Hematopoietic multipotent progenitor cell treated with erythropoietin and hydrocortisone succinate and interleukin-3 and kit ligand, for 4 days (in vitro differentiated cells): ENCODE measurements at regions not wholly inside any gene's neighbourhood (a gene's known extent, or its start where the extent isn't known, plus 50 kb on each side); places are given as distances from the start of the nearest gene placed in this dataset.
"Not testable (repeated sequence)": the region's sequence is repeated elsewhere in the genome, so short reads cannot be mapped to it uniquely, and the experiment has no call there.

Experiments used
- DNase-seq: peaks from one replicate; pipeline ENCODE4 v3.0.0-alpha.2; 2015

DNA sequence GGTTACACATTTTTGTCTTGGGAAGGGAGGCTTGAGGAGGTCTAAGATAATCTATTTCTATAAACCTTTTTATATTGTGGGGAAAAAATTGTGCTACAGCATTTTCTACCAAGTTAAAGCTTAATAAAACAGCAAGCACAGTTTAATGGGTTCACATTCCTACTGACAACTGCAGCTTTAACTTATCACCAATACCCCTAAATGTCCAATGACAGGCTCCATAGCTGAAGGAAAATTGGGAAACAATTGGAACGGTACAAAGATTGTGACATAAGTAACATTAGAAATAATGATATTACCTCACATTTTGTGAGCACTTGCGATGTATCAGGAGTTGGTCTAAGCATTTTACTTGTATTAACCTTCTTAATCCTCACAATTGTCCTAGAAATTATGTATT is 79.5 kb upstream of the HAPLN1 start:
- DNase-seq, result no peak

DNA sequence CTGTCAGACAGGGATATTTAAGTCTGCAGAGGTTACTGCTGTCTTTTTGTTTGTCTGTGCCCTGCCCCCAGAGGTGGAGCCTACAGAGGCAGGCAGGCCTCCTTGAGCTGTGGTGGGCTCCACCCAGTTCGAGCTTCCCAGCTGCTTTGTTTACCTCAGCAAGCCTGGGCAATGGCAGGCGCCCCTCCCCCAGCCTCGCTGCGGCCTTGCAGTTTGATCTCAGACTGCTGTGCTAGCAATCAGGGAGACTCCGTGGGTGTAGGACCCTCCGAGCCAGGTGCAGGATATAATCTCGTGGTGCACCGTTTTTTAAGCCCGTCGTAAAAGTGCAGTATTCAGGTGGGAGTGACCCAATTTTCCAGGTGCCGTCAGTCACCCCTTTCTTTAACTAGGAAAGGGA is 78.4 kb upstream of the HAPLN1 start:
- not testable (repeated sequence) for DNase-seq

DNA sequence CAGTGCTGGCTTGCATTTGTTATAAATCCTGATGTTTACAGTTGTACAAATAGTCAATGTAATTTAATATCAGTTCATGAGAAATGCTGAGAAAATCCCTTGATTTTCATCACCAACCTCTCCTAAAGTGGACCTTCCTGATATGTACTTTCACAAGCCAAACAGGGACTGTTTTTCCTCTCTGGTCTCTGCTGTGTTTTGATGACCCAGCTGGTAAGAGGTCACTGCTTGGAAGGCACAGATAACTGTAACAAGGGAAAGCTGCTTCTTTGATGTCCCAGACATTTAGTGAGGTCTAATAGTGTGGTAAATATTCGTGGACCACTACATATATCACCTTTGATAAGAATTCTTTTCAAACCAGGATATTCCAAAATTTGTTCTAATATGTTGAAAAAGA is 68.7 kb upstream of the HAPLN1 start:
- DNase-seq, result no peak

DNA sequence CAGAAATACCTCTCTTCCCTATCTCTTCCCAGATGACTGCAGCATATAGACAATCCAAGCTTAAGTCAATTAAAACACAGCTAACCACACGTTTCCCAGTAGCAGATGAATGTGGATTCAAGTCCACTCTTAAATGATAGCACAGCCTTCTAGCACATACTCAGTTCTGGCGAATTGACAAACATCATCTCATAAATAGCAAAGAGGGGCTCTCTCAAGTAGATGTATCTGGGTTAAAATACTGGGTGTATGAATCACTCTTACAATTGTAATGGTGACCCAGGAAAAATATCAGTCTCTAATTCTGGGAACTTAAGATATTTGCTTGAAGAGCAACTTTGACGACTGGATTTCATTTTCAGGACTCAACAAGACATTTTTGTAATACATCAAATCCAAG is 67.0 kb upstream of the HAPLN1 start:
- no peak for DNase-seq

DNA sequence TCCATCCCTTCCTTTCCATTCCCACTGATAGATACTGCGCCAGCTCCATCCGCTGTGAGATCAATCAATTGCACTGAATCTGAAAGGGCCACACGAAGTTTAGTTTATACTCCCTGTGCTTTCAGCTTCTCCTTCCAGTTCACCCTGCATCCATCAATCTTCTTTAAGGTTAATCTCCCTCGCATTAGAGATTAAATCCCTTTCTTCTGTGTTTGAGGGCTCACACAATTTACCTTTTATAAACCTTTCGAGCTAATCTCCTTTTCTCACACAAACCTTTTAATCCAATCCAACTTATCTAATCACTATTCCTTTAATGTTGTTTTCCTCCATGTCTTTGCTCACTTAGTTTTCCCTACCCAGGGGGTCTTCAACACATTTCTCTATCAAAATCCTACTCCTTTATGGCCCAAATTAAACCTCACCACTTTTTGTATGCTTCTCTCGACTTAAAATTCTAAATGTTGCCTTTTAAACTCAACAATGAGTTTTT is 64.6 kb upstream of the HAPLN1 start:
- no peak for DNase-seq

DNA sequence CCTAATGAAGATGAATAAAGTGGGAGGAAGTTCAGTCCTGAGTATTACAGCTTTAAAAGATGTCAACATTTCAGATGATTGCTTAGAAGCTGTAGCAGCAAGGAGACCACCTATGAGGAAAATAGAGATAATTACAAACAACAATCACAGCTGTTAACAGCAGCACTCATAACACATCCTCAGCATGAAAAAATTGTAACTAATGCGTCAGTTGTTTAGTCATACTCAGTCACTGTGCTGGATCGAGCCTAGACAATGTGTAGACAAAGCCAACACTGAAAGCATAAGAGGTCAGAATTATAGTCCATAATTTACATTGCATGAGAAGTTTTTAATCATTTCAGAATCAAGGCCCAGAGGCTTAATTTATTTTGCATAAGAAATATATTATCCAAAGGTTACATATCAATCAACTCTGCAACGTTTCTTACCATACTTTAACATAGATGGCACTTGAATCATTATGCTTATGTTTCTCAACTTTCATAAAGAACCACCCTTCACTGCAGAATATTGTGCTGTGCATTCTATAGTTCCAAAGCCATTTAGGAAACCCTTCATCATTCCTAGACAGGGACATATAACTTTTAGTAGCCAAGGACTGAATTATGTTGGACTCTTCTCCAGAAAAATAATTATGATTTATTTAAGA is 60.2 kb upstream of the HAPLN1 start:
- no peak for DNase-seq

DNA sequence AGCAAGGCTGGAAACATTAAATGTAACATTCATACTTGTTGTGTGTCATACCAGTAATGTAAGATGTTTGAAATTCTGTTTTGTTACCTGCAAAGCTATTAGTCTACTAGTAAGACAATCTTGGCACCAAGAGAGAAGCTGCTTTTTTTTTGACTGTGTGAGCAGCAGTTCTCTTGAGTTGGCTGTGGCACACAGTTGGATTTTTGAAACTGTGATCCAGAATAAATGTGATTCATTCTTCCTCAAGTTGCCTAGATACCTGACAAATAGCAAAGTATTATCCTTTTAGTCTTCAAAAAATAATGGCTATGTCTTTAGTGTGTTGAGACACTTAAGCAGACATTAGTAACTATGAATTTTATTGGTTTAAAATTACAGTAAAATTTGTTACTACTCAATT is 57.2 kb upstream of the HAPLN1 start:
- DNase-seq, result no peak

DNA sequence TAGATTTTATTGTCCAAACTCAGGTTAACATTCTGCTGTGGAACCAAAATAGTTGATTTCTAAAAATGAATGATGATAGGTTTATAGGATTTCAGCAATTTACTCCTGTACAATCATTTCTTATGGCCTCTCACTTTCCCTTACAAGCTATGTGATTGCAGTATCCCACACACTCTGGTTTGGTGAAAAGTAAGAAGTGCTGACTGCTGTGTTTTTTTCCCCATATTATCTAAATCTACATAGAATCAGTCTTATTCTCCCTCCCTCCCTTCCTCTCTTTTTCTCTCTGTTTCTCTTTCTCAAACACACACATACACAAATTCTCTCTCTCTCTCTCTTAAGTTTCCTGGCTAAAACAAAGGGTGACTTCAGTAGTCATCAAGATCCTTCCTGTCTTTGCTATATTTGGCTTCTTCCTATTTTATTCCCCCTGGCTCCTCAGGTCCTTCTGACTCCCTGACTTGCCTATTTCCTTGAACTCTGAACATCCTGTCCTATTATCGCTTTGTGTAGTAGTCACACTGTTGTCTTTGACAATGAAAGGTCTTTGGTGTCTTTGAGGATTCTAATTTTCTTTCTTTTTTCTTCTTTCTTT is 55.9 kb upstream of the HAPLN1 start:
- DNase-seq, result no peak
